ENCODE measurements at regions not wholly inside any gene's neighbourhood (a gene's known extent, or its start where the extent isn't known, plus 50 kb on each side); places are given as distances from the start of the nearest gene placed in this dataset.

DNA sequence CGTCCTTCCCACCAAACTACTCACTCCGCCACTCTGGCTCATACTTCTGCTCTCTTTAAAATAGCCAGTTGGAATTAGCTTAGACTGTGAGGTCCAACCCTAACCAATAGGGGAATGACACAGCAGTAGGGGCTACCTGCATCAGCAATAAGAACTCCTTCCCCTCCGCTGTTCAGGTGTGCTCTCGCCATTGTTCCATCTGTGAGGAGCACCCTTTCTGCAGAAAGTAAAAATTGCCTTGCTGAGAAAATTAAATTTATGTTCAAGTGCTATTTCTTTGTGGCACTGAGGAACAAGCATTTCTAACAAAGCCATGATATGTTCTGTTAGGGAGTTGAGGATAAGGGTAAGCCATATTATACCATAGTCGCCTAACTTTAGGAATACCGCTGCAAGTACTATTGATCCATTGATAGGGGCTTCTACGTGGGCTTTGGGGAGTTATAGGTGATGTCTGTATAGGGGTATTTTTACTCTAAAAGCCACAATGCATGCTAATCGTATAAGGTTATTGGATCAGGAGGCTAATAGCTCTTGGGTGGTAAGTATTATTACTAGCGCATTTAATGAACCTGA is 1269.5 kb downstream of the TYW1 start:
- Histone ChIP-seq H3K36me3 (no peaks in the 10 kb centered on the region), H3K4me1 (no peaks in the 10 kb centered on the region), H3K9me3 (peaks cover 0 to 9% (median 6%) of the 10 kb centered on the region in 3 donors), H3K27ac (no peak overlapping the region), H3K27me3 (no peaks in the 10 kb centered on the region), H3K4me3 (no peak overlapping the region)
- TF ChIP-seq POLR2A (IDR thresholded peaks at IDR 0.05) = no peak
- TF ChIP-seq, protein P1, sequence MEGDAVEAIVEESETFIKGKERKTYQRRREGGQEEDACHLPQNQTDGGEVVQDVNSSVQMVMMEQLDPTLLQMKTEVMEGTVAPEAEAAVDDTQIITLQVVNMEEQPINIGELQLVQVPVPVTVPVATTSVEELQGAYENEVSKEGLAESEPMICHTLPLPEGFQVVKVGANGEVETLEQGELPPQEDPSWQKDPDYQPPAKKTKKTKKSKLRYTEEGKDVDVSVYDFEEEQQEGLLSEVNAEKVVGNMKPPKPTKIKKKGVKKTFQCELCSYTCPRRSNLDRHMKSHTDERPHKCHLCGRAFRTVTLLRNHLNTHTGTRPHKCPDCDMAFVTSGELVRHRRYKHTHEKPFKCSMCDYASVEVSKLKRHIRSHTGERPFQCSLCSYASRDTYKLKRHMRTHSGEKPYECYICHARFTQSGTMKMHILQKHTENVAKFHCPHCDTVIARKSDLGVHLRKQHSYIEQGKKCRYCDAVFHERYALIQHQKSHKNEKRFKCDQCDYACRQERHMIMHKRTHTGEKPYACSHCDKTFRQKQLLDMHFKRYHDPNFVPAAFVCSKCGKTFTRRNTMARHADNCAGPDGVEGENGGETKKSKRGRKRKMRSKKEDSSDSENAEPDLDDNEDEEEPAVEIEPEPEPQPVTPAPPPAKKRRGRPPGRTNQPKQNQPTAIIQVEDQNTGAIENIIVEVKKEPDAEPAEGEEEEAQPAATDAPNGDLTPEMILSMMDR (IDR thresholded peaks at IDR 0.05 in 4 of 5, conservative IDR thresholded peaks at IDR 0.05 in 1 of 5) = no peak
- no peak for DNase-seq
- intact Hi-C loops (cut with DNase I; ENCODE audit: low total_unique reads) = no loop called here
- ATAC-seq = no peak
- in situ Hi-C loops (cut with MboI; ENCODE audit: low sequenced_read_pairs in 4 of 4) = no loop called here

DNA sequence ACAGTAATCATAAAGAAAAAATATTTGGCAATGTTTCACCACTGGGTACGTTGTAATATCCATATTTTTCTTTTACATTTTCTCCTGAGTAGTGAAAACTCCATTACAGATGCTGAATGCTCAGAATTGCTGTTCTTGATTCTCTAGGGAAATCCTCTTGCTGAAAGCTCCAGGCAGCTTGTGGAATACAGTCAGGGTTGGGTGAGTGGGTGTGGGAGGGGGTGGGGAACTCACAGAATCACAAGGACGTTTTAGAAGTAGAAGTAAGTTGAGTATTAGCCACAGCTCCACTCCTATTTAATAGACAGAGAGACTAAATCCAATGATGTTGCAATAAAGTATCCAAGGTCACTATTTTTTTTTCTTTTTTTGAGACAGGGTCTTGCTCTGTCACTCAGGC is 1270.9 kb downstream of the TYW1 start:
- Histone ChIP-seq H3K27me3 (no peaks in the 10 kb centered on the region), H3K27ac (no peak overlapping the region), H3K4me3 (no peak overlapping the region), H3K36me3 (no peaks in the 10 kb centered on the region), H3K4me1 (no peaks in the 10 kb centered on the region), H3K9me3 (peaks cover 0 to 9% (median 6%) of the 10 kb centered on the region in 3 donors)
- no peak for TF ChIP-seq POLR2A (IDR thresholded peaks at IDR 0.05)
- TF ChIP-seq, protein P1 (IDR thresholded peaks at IDR 0.05 in 4 of 5, conservative IDR thresholded peaks at IDR 0.05 in 1 of 5) = no peak
- ATAC-seq (no peak), DNase-seq (no peak)
- intact Hi-C loops (cut with DNase I; ENCODE audit: low total_unique reads) = no loop called here
- in situ Hi-C loops (cut with MboI; ENCODE audit: low sequenced_read_pairs in 4 of 4) = no loop called here

DNA sequence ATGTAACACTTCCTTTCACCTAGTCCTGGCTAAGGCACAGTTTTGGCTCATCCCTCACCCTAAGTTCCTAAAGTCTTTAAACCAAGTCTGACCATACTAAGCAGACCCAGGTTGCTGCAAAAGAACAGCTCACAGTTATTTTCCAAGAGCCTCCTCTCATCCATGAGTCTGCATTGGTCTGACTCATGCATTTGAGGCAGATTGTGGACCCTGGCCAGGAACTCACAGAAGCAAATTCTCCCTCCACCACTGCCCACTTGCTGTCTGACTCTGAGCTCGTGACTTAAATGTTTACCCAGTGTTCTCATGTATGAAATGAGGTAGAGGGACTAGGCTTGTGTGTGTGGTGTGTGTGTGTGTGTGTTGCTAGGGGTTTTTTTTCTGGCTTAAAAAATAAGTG is 1272.8 kb downstream of the TYW1 start:
- H3K27me3 ChIP-seq = no peaks in the 10 kb centered on the region
- no peaks in the 10 kb centered on the region for H3K36me3 ChIP-seq
- no peaks in the 10 kb centered on the region for H3K4me1 ChIP-seq
- no peak overlapping the region for H3K27ac ChIP-seq
- in situ Hi-C loops (cut with MboI; ENCODE audit: low sequenced_read_pairs in 4 of 4) (no loop called here), intact Hi-C loops (cut with DNase I; ENCODE audit: low total_unique reads) (no loop called here)
- DNase-seq (no peak), ATAC-seq (no peak)
- TF ChIP-seq, protein P1 (IDR thresholded peaks at IDR 0.05 in 4 of 5, conservative IDR thresholded peaks at IDR 0.05 in 1 of 5) = no peak
- TF ChIP-seq POLR2A (IDR thresholded peaks at IDR 0.05) = no peak
- H3K4me3 ChIP-seq = no peak overlapping the region
- H3K9me3 ChIP-seq = peaks cover 0 to 9% (median 6%) of the 10 kb centered on the region in 3 donors

DNA sequence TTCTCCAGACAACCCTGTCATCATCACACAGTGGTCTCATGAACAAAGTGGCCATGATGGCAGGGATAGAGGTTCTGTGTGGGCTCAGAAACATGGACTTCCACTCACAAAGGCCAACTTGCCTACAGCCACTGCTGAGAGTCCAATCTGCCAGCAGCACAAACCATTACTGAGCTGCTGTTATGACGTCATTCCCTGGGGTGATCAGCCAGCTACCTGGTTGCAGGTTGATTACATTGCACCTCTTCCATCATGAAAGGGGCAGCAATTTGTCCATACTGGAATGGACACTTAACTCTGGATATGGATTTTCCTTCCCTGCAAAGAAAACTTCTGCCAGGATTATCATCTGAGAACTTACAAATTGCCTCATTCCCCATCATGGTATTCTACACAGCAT is 1275.9 kb downstream of the TYW1 start:
- no peak overlapping the region for H3K27ac ChIP-seq
- H3K9me3 ChIP-seq = no peaks in the 10 kb centered on the region
- H3K36me3 ChIP-seq = no peaks in the 10 kb centered on the region
- no peak overlapping the region for H3K4me3 ChIP-seq
- ATAC-seq (no peak), DNase-seq (no peak)
- no peaks in the 10 kb centered on the region for H3K4me1 ChIP-seq
- TF ChIP-seq, protein P1 (IDR thresholded peaks at IDR 0.05 in 4 of 5, conservative IDR thresholded peaks at IDR 0.05 in 1 of 5) = no peak
- no peak for TF ChIP-seq POLR2A (IDR thresholded peaks at IDR 0.05)
- H3K27me3 ChIP-seq = no peaks in the 10 kb centered on the region
- intact Hi-C loops (cut with DNase I; ENCODE audit: low total_unique reads) = no loop called here
- in situ Hi-C loops (cut with MboI; ENCODE audit: low sequenced_read_pairs in 4 of 4) = no loop called here

DNA sequence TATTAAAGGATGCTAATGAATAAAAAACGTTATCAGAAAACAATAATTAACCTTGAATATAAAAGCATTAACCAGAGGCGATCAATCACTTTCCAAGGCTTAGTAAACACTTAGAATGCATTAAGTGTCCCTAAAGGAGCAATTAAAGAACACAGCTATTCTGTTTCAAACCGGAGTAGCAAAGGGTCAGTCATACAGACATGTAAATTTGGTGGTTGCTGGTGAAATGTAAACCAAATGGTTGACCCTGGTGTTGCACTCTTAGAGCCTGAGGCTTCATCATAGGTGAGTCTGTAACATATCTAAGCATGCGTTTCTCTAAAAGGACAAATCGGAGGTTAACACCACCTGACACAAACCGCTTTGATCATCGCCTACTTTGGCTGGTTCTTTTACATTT is 1280.1 kb downstream of the TYW1 start:
- no peak for TF ChIP-seq POLR2A (IDR thresholded peaks at IDR 0.05)
- TF ChIP-seq, protein P1 (IDR thresholded peaks at IDR 0.05 in 4 of 5, conservative IDR thresholded peaks at IDR 0.05 in 1 of 5) = no peak
- DNase-seq = no peak
- H3K4me3 ChIP-seq = no peak overlapping the region
- H3K4me1 ChIP-seq = no peaks in the 10 kb centered on the region
- ATAC-seq = no peak
- no peak overlapping the region for H3K27ac ChIP-seq
- H3K9me3 ChIP-seq = no peaks in the 10 kb centered on the region
- no peaks in the 10 kb centered on the region for H3K27me3 ChIP-seq
- intact Hi-C loops (cut with DNase I; ENCODE audit: low total_unique reads) (no loop called here), in situ Hi-C loops (cut with MboI; ENCODE audit: low sequenced_read_pairs in 4 of 4) (no loop called here)
- no peaks in the 10 kb centered on the region for H3K36me3 ChIP-seq

All from gastrocnemius medialis (tissue), 4 donors.